Sigmoid colon (tissue), 6 donors: ENCODE measurements at regions not wholly inside any gene's neighbourhood (a gene's known extent, or its start where the extent isn't known, plus 50 kb on each side); places are given as distances from the start of the nearest gene placed in this dataset.

Experiments used
- DNase-seq: peaks from one replicate; pipeline ENCODE4 v3.0.0-alpha.2; 2019
- H3K27ac ChIP-seq, 4 donors: fragments of 200-600 bp; sonication (generic); one replicate each; pipeline ENCODE4 v1.5.1; 2016 to 2019; ENCODE audit warnings: mild to moderate bottlenecking in 1 of 4
- H3K27me3 ChIP-seq, 3 donors: fragments of 200-600 bp; sonication (generic); one replicate each; pipeline ENCODE4 v1.5.1; 2019; ENCODE audit warnings: mild to moderate bottlenecking in 1 of 3
- H3K36me3 ChIP-seq, 4 donors: fragments of 200-600 bp; sonication (generic); one replicate each; pipeline ENCODE4 v1.5.1; 2016 to 2019
- H3K4me1 ChIP-seq, 4 donors: fragments of 200-600 bp; sonication (generic); one replicate each; pipeline ENCODE4 v1.5.1; 2017 to 2019
- H3K4me3 ChIP-seq, 4 donors: fragments of 200-600 bp; sonication (generic); one replicate each; pipeline ENCODE4 v1.5.1; 2017 to 2019; ENCODE audit warnings: mild to moderate bottlenecking in 2 of 4, moderate library complexity in 1 of 4
- H3K9me3 ChIP-seq, 4 donors: fragments of 200-600 bp in 3 of 4; sonication (generic) in 3 of 4; one replicate each; pipeline versions ENCODE4 v1.5.1 to v1.6.1; 2013 to 2019
- CTCF ChIP-seq, 4 experiments: fragments of 450-650 bp in 3 of 4; fragments of 200-600 bp in 1 of 4; IDR thresholded peaks; one replicate each; pipeline ENCODE4 v1.5.1; 2016 to 2019; ENCODE audit warnings: antibody characterized with exemption in 4 of 4, mild to moderate bottlenecking in 3 of 4, moderate library complexity in 2 of 4
- EP300 ChIP-seq, 4 donors: sonication (generic); formaldehyde crosslinking; IDR thresholded peaks; one replicate each; pipeline ENCODE4 v1.6.1; 2017; ENCODE audit warnings: antibody characterized with exemption in 4 of 4
- POLR2A ChIP-seq, 2 donors: fragments of 450-650 bp; IDR thresholded peaks; one replicate each; pipeline ENCODE4 v1.6.1; 2016; ENCODE audit warnings: antibody characterized with exemption in 2 of 2, mild to moderate bottlenecking in 2 of 2, moderate library complexity in 2 of 2
- POLR2AphosphoS5 ChIP-seq, 4 donors: sonication (generic); formaldehyde crosslinking; IDR thresholded peaks; one replicate each; pipeline ENCODE4 v1.6.1; 2017; ENCODE audit warnings: antibody characterized with exemption in 4 of 4
- WGBS, 2 donors: extraction: QIAGEN DNeasy Blood & Tissue Kit; methylation state at CpG; one replicate each; pipeline ENCODE4 v1.1.7; 2013; 5-methylcytosine and 5-hydroxymethylcytosine counted together
- intact Hi-C: fragments of 100-400 bp; cut with DNase I; formaldehyde crosslinking; loops from one replicate; pipeline ENCODE4 v1.15.1; 2023
- donor health status: healthy with polysubstance abuse.
- donor health status: healthy.

DNA sequence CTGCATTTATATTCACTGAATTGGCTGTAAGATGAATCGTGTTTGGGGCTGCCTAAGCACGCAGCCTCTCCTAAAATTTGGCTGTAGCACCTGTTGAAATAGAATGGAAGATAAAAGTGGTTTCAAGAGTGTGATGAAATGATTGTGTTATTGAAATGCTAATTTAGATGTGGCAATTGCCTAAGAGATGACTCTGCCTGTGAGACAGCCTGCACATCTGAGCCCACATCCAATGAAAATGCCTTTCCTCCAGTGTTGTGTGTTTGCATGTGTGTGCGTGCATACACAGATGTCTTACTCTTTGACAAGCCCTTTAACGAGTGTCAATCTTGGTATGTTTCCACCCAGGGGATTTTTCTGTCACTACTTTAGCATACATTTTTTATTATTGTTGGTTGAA lies 346.9 kb downstream of the MEIS1 start:
- no peak for DNase-seq
- Histone ChIP-seq H3K36me3 (no peaks in the 10 kb centered on the region), H3K9me3 (no peaks in the 10 kb centered on the region), H3K27ac (no peak overlapping the region), H3K4me3 (no peak overlapping the region), H3K4me1 (no peaks in the 10 kb centered on the region), H3K27me3 (no peaks in the 10 kb centered on the region)
- intact Hi-C loops, result no loop called here
- WGBS, 2 donors, result 84 to 88% methylated on average over 4 of the region's 4 CpGs
- TF ChIP-seq POLR2AphosphoS5 (IDR thresholded peaks at IDR 0.05) (no peak), POLR2A (IDR thresholded peaks at IDR 0.05) (no peak), CTCF (IDR thresholded peaks at IDR 0.05) (no peak)

GRCh38 chr2:66782780-66783361 lies 347.9 kb downstream of the MEIS1 start:
- DNase-seq, result no peak
- Histone ChIP-seq H3K4me1 (no peaks in the 10 kb centered on the region), H3K27ac (no peak overlapping the region), H3K4me3 (no peak overlapping the region), H3K9me3 (no peaks in the 10 kb centered on the region), H3K36me3 (no peaks in the 10 kb centered on the region), H3K27me3 (no peaks in the 10 kb centered on the region)
- 82 to 85% methylated on average over 7 of the region's 7 CpGs for WGBS, 2 donors
- TF ChIP-seq POLR2AphosphoS5 (IDR thresholded peaks at IDR 0.05), result no peak
- no peak for TF ChIP-seq POLR2A (IDR thresholded peaks at IDR 0.05)
- no peak for TF ChIP-seq EP300 (IDR thresholded peaks at IDR 0.05)
- no peak for TF ChIP-seq CTCF (IDR thresholded peaks at IDR 0.05)
- intact Hi-C loops, result no loop called here

DNA sequence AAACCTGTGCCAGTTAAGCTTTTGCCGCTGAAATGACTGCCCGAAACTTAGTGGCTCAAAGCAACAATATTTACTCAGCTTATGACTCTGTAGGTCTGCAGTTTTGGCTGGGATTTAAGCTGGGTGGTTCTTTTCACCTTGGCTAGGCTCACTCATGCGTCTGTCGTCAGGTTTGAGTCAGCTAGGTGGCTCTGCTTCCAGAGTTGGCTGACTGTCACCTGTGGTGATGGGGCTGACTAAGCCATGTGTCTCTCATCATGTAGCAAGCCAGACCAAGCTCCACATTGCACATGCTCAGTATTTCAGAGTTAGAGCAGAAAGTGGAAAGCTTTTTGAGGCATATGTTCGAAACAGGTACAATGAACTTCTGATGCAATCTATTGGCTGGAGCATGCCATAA lies 354.8 kb downstream of the MEIS1 start:
- peak overlapping the region; percentile 44 to 77 (median 68) for H3K27ac ChIP-seq
- H3K4me1 ChIP-seq, result peaks cover 0 to 56% (median 49%) of the 10 kb centered on the region in 4 donors
- 81 to 93% methylated on average over 5 of the region's 5 CpGs for WGBS, 2 donors
- no peak for TF ChIP-seq EP300 (IDR thresholded peaks at IDR 0.05)
- TF ChIP-seq POLR2AphosphoS5 (IDR thresholded peaks at IDR 0.05), result peak in 1 of 4 donors; percentile 43
- DNase-seq, result peak; percentile 68
- no peaks in the 10 kb centered on the region for H3K36me3 ChIP-seq
- H3K27me3 ChIP-seq, result no peaks in the 10 kb centered on the region
- no peak overlapping the region for H3K4me3 ChIP-seq
- H3K9me3 ChIP-seq, result no peaks in the 10 kb centered on the region
- intact Hi-C loops, result loop anchor here (5.0 kb wide), 2 partner anchors 87 to 1058 kb away; no protein-coding TSS in a partner anchor

- no peaks in the 10 kb centered on the region for H3K27me3 ChIP-seq
- H3K27ac ChIP-seq, result peak overlapping the region; percentile 44 to 77 (median 68)
- no peaks in the 10 kb centered on the region for H3K9me3 ChIP-seq
- H3K4me3 ChIP-seq, result no peak overlapping the region
- TF ChIP-seq CTCF (IDR thresholded peaks at IDR 0.05) (no peak), EP300 (IDR thresholded peaks at IDR 0.05) (peak in 1 of 4 donors; percentile 19), POLR2AphosphoS5 (IDR thresholded peaks at IDR 0.05) (peak; percentile 38 to 50 (median 48)), POLR2A (IDR thresholded peaks at IDR 0.05) (no peak)
- no peaks in the 10 kb centered on the region for H3K36me3 ChIP-seq
- WGBS, 2 donors, result 57 to 69% methylated on average over 1 of the region's 1 CpG
- peak; percentile 76 for DNase-seq
- H3K4me1 ChIP-seq, result peaks cover 0 to 63% (median 49%) of the 10 kb centered on the region in 4 donors
- intact Hi-C loops, result loop anchor here (5.0 kb wide), 2 partner anchors 88 to 1057 kb away; no protein-coding TSS in a partner anchor
Observed at GRCh38 chr2:66790651-66791181, 355.8 kb downstream of the MEIS1 start.

GRCh38 chr2:66794070-66794469 lies 359.1 kb downstream of the MEIS1 start:
- Histone ChIP-seq H3K27me3 (no peaks in the 10 kb centered on the region), H3K27ac (peak overlapping the region; percentile 1 to 77 (median 68)), H3K4me3 (no peak overlapping the region), H3K36me3 (no peaks in the 10 kb centered on the region), H3K4me1 (peaks cover 0 to 61% (median 48%) of the 10 kb centered on the region in 4 donors), H3K9me3 (no peaks in the 10 kb centered on the region)
- peak; percentile 65 for DNase-seq
- 70 to 71% methylated on average over 8 of the region's 8 CpGs for WGBS, 2 donors
- intact Hi-C loops, result loop anchor here (5.0 kb wide), 2 partner anchors 92 to 1053 kb away; no protein-coding TSS in a partner anchor
- peak in 3 of 4 donors; percentile 31 to 43 (median 34) for TF ChIP-seq POLR2AphosphoS5 (IDR thresholded peaks at IDR 0.05)
- TF ChIP-seq EP300 (IDR thresholded peaks at IDR 0.05), result no peak
- no peak for TF ChIP-seq POLR2A (IDR thresholded peaks at IDR 0.05)
- TF ChIP-seq CTCF (IDR thresholded peaks at IDR 0.05), result no peak
